ENCODE measurements at regions not wholly inside any gene's neighbourhood (a gene's known extent, or its start where the extent isn't known, plus 50 kb on each side); places are given as distances from the start of the nearest gene placed in this dataset.

- ATAC-seq (peak; percentile 83), DNase-seq (no peak)
- H3K4me1 ChIP-seq = no peaks in the 10 kb centered on the region
- no peaks in the 10 kb centered on the region for H3K9me3 ChIP-seq
- no peak overlapping the region for H3K27ac ChIP-seq
- no peak overlapping the region for H3K4me3 ChIP-seq
- no peaks in the 10 kb centered on the region for H3K36me3 ChIP-seq
- H3K27me3 ChIP-seq = peaks cover 4% of the 10 kb centered on the region
- intact Hi-C loops (cut with DNase I) = no loop called here
- TF ChIP-seq, protein P1, sequence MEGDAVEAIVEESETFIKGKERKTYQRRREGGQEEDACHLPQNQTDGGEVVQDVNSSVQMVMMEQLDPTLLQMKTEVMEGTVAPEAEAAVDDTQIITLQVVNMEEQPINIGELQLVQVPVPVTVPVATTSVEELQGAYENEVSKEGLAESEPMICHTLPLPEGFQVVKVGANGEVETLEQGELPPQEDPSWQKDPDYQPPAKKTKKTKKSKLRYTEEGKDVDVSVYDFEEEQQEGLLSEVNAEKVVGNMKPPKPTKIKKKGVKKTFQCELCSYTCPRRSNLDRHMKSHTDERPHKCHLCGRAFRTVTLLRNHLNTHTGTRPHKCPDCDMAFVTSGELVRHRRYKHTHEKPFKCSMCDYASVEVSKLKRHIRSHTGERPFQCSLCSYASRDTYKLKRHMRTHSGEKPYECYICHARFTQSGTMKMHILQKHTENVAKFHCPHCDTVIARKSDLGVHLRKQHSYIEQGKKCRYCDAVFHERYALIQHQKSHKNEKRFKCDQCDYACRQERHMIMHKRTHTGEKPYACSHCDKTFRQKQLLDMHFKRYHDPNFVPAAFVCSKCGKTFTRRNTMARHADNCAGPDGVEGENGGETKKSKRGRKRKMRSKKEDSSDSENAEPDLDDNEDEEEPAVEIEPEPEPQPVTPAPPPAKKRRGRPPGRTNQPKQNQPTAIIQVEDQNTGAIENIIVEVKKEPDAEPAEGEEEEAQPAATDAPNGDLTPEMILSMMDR (IDR thresholded peaks at IDR 0.05) = peak; percentile 68
Measured at GRCh38 chr11:114774599-114775361, 96.5 kb downstream of the NXPE2 start.

DNA sequence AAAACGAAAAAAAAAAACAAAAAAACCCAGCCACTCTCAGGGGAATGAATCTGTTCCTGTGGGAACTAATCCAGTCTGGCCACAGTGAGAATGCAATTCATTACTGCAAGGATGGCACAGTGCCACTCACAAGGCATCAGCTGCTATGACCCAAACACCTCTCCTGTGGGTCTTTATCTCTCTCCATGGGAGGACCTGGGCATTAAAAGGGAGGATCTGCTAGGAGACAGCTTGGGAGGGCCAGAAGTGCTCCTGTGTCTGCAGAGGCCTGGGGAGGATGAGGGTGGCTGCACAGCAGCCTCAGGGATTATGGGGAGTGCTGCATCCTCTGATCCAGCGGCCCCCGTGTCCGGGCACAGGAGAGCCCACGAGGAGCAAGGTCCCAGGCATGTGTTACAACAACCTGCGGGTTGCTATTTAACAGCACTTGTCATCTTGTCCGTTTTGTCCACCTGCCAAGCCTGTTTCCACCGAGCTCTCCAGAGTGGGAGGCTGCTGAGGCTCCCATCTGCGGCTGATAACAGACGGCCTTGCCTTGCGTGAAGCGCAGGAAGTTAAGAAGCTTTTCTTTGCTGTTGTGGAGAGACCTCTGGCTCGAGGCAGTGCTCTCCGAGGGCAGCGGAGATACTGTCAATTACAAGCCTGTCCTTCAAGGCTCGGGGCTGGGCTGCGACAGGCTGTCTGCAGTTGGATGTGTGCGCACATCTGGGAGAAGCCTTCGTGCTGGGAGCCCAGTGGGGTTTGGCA lies 97.7 kb downstream of the NXPE2 start:
- TF ChIP-seq, protein P1 (IDR thresholded peaks at IDR 0.05) = no peak
- ATAC-seq (no peak), DNase-seq (no peak)

DNA sequence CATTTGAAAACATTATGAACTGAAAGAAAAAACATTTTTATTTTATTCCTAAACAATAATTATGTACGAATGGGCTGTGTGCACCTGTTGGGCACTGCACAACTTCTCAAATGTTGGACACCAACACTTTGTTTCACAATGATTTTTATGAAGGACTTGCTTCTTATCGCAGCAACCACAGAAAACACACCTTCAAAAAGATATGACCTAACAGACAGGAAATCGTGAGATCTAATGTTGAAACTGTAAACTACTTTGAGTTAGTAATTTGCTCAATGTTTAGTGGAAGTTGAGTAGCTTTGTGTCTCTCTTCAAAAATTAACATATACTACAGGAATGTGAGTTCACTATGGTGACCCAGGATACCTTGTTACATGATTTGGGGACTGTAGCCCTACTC lies 98.6 kb downstream of the NXPE2 start:
- H3K4me3 ChIP-seq = no peak overlapping the region
- no peaks in the 10 kb centered on the region for H3K9me3 ChIP-seq
- TF ChIP-seq, protein P1 (IDR thresholded peaks at IDR 0.05) = no peak
- H3K27ac ChIP-seq = no peak overlapping the region
- no peak for ATAC-seq
- DNase-seq = no peak
- no peaks in the 10 kb centered on the region for H3K36me3 ChIP-seq
- intact Hi-C loops (cut with DNase I) = no loop called here
- H3K4me1 ChIP-seq = no peaks in the 10 kb centered on the region
- H3K27me3 ChIP-seq = peaks cover under 1% of the 10 kb centered on the region

More for the DNA sequence above, 97.7 kb downstream of the NXPE2 start:
- intact Hi-C loops (cut with DNase I) = no loop called here
- H3K27ac ChIP-seq = no peak overlapping the region
- no peaks in the 10 kb centered on the region for H3K36me3 ChIP-seq
- H3K27me3 ChIP-seq = peaks cover 4% of the 10 kb centered on the region
- H3K4me1 ChIP-seq = no peaks in the 10 kb centered on the region
- H3K9me3 ChIP-seq = no peaks in the 10 kb centered on the region
- no peak overlapping the region for H3K4me3 ChIP-seq

DNA sequence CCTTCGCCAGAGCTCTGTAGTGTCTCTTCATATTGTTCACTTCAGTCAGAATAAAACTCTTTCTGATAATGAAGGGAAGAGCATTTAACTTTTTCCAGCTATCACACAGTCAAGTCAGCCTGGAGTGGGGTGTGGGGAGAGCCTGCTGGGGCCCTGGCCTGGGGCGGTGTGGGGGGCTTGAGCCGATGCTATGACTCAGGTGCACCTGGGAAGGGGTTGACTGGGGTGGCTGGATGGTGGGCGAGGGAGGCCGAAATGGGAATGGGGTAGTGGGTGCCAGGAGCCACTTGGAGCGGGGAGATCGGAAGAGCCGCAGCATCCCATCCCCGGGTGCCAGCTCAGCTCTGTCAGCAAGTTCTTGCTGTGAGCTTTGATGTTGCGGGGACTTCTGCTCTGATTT lies 100.9 kb downstream of the NXPE2 start:
- Histone ChIP-seq H3K9me3 (no peaks in the 10 kb centered on the region), H3K27ac (no peak overlapping the region), H3K27me3 (no peaks in the 10 kb centered on the region), H3K4me3 (no peak overlapping the region), H3K4me1 (no peaks in the 10 kb centered on the region), H3K36me3 (no peaks in the 10 kb centered on the region)
- TF ChIP-seq, protein P1 (IDR thresholded peaks at IDR 0.05) = no peak
- intact Hi-C loops (cut with DNase I) = no loop called here
- ATAC-seq = no peak
- DNase-seq = no peak

DNA sequence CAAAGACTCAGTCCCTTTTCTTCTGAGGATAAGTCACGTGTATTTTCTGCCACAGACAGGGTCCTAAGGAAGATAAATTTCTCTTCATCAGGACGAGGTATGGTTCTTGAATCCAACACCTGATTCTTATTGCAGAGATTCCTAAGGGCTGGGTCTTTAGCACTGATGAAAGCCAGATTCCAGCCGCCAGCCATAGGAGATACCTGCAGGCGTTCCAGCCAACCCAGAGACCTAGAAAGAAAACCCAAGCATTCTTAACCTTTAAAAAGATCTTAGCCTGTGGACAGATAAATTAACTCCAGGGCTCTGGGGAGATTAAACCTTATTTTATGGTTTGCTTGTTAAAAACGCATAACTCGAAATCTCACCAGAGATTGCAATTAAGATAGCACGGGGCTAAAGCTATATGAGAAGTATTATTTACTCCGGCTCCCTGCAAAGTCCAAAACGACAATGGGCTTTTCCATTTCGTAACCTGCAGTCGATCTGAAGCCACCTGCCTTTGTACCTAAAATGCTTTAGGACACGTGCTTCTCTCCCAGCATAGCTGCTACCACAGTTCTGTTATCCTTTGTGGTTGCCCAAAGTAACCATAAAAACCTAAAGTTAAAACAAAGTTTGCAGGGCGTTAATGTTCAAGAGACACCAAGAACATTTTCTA lies 104.5 kb downstream of the NXPE2 start:
- Histone ChIP-seq H3K9me3 (no peaks in the 10 kb centered on the region), H3K27me3 (no peaks in the 10 kb centered on the region), H3K27ac (no peak overlapping the region), H3K36me3 (no peaks in the 10 kb centered on the region), H3K4me3 (no peak overlapping the region), H3K4me1 (no peaks in the 10 kb centered on the region)
- no peak for DNase-seq
- intact Hi-C loops (cut with DNase I) = no loop called here
- TF ChIP-seq, protein P1 (IDR thresholded peaks at IDR 0.05) = no peak
- no peak for ATAC-seq
